Keratinocyte (primary cell): ENCODE measurements at regions not wholly inside any gene's neighbourhood (a gene's known extent, or its start where the extent isn't known, plus 50 kb on each side); places are given as distances from the start of the nearest gene placed in this dataset.

ENCODE experiments used
- EZH2 ChIP-seq: IDR thresholded peaks from one replicate; pipeline ENCODE4 v1.6.1; 2012; ENCODE audit warnings: inconsistent platforms, mild to moderate bottlenecking, low read length, moderate library complexity
- TF ChIP-seq, protein P1 (sequence below), 3 experiments: IDR thresholded peaks in 1 of 3; conservative IDR thresholded peaks in 1 of 3; optimal IDR thresholded peaks in 1 of 3; 2 replicates in 2 of 3; 3 replicates in 1 of 3; pipeline versions ENCODE3 to v1.5.1; 2011; ENCODE audit warnings: low read length in 3 of 3, mild to moderate bottlenecking in 3 of 3, moderate library complexity in 2 of 3, control low read depth in 1 of 3, inconsistent platforms in 1 of 3; ENCODE audit not compliant: insufficient read depth in 2 of 3; ENCODE audit errors: extremely low read depth in 1 of 3

DNA sequence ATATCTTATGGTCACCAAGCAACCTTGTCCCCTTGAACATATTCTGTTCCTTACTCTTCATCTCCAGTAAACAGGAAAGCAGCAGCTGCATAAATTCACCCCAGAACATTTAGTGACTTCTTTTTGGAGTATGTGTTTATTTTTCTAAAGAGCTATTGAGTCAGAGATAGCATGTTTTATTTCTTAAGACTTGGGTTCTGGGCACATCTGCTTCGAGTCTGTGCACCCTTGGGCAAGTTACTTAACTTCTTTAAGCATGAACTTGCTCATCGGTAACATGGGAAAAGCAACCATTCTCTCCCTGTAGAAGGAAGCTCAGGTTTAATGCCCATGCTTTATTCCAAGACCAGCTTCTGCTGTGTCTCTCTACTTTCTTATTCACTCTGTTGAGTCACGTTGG, 309.3 kb upstream of the MEX3C start:
- TF ChIP-seq, protein P1, sequence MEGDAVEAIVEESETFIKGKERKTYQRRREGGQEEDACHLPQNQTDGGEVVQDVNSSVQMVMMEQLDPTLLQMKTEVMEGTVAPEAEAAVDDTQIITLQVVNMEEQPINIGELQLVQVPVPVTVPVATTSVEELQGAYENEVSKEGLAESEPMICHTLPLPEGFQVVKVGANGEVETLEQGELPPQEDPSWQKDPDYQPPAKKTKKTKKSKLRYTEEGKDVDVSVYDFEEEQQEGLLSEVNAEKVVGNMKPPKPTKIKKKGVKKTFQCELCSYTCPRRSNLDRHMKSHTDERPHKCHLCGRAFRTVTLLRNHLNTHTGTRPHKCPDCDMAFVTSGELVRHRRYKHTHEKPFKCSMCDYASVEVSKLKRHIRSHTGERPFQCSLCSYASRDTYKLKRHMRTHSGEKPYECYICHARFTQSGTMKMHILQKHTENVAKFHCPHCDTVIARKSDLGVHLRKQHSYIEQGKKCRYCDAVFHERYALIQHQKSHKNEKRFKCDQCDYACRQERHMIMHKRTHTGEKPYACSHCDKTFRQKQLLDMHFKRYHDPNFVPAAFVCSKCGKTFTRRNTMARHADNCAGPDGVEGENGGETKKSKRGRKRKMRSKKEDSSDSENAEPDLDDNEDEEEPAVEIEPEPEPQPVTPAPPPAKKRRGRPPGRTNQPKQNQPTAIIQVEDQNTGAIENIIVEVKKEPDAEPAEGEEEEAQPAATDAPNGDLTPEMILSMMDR (optimal IDR thresholded peaks at IDR 0.05 in 1 of 3, IDR thresholded peaks at IDR 0.05 in 1 of 3, conservative IDR thresholded peaks at IDR 0.05 in 1 of 3; ENCODE audit: extremely low read depth in 1 of 3, insufficient read depth in 2 of 3, low read length in 3 of 3): no peak
- TF ChIP-seq EZH2: no peak
